H9 (cell line): ENCODE measurements at regions not wholly inside any gene's neighbourhood (a gene's known extent, or its start where the extent isn't known, plus 50 kb on each side); places are given as distances from the start of the nearest gene placed in this dataset.

Source experiments
- DNase-seq: peaks from one replicate; pipeline ENCODE4 v3.0.0-alpha.2; 2017
- H2AFZ ChIP-seq: one replicate; pipeline ENCODE4 v1.6.1; 2013; ENCODE audit warnings: mild to moderate bottlenecking, low read length, control low read depth, moderate library complexity
- H2AK5ac ChIP-seq: 2 replicates; pipeline ENCODE4 v1.6.1; 2013; ENCODE audit warnings: low read length, control low read depth, mixed read lengths; ENCODE audit not compliant: insufficient read length
- H2BK120ac ChIP-seq: one replicate; pipeline ENCODE4 v1.6.1; 2013; ENCODE audit warnings: low read depth, mild to moderate bottlenecking, low read length, control low read depth, inconsistent platforms; ENCODE audit not compliant: poor library complexity, severe bottlenecking
- H2BK12ac ChIP-seq: 2 replicates; pipeline ENCODE4 v1.6.1; 2013; ENCODE audit warnings: low read length, control low read depth, mixed read lengths, low read depth; ENCODE audit not compliant: insufficient read length
- H2BK15ac ChIP-seq: 2 replicates; pipeline ENCODE4 v1.6.1; 2013; ENCODE audit warnings: low read depth, low read length, control low read depth
- H2BK20ac ChIP-seq: one replicate; pipeline ENCODE4 v1.6.1; 2013; ENCODE audit warnings: low read depth, mild to moderate bottlenecking, low read length, control low read depth, inconsistent platforms; ENCODE audit not compliant: poor library complexity, severe bottlenecking
- H2BK5ac ChIP-seq: 2 replicates; pipeline ENCODE4 v1.6.1; 2013; ENCODE audit warnings: low read length, control low read depth, mixed read lengths; ENCODE audit not compliant: insufficient read length
- H3K14ac ChIP-seq: 2 replicates; pipeline ENCODE4 v1.6.1; 2013; ENCODE audit warnings: low read length, control low read depth; ENCODE audit not compliant: insufficient read depth
- H3K18ac ChIP-seq: 2 replicates; pipeline ENCODE4 v1.6.1; 2013; ENCODE audit warnings: low read depth, mild to moderate bottlenecking, mixed read lengths, low read length, control low read depth; ENCODE audit not compliant: insufficient read length
- H3K23ac ChIP-seq: 2 replicates; pipeline ENCODE4 v1.6.1; 2013; ENCODE audit warnings: low read length, control low read depth, mixed read lengths, low read depth; ENCODE audit not compliant: insufficient read length
- H3K23me2 ChIP-seq: 2 replicates; pipeline ENCODE4 v1.6.1; 2013; ENCODE audit warnings: low read depth, mild to moderate bottlenecking, mixed read lengths, low read length, control low read depth; ENCODE audit not compliant: insufficient read length, poor library complexity, severe bottlenecking
- H3K27ac ChIP-seq: 2 replicates; pipeline ENCODE4 v1.5.1; 2013; ENCODE audit warnings: low read length, control low read depth, mixed read lengths, low read depth; ENCODE audit not compliant: insufficient read length
- H3K27me3 ChIP-seq: 2 replicates; pipeline ENCODE4 v1.6.1; 2013; ENCODE audit warnings: low read length, control low read depth, inconsistent platforms; ENCODE audit not compliant: insufficient read depth
- H3K4ac ChIP-seq: 2 replicates; pipeline ENCODE4 v1.6.1; 2013; ENCODE audit warnings: low read depth, mild to moderate bottlenecking, control low read depth, inconsistent platforms, low read length, moderate library complexity
- H3K4me1 ChIP-seq: 2 replicates; pipeline ENCODE4 v1.6.1; 2013; ENCODE audit warnings: low read length, control low read depth, inconsistent platforms; ENCODE audit not compliant: insufficient read depth
- H3K4me2 ChIP-seq: 2 replicates; pipeline ENCODE4 v1.6.1; 2013; ENCODE audit warnings: low read length, control low read depth, mixed read lengths; ENCODE audit not compliant: insufficient read length, insufficient read depth
- H3K56ac ChIP-seq: 2 replicates; pipeline ENCODE4 v1.6.1; 2013; ENCODE audit warnings: low read depth, mild to moderate bottlenecking, mixed read lengths, low read length, control low read depth; ENCODE audit not compliant: insufficient read length
- H3K79me1 ChIP-seq: 2 replicates; pipeline ENCODE4 v1.6.1; 2013; ENCODE audit warnings: low read depth, mild to moderate bottlenecking, moderate library complexity, low read length, control low read depth, inconsistent platforms; ENCODE audit not compliant: insufficient read depth, poor library complexity, severe bottlenecking
- H3K79me2 ChIP-seq: 2 replicates; pipeline ENCODE4 v1.6.1; 2013; ENCODE audit warnings: low read length, control low read depth, inconsistent platforms; ENCODE audit not compliant: insufficient read depth
- H3K9ac ChIP-seq: 2 replicates; pipeline ENCODE4 v1.6.1; 2013; ENCODE audit warnings: low read length, control low read depth, mixed read lengths; ENCODE audit not compliant: insufficient read length; ENCODE audit errors: extremely low read depth
- H3K9me3 ChIP-seq: one replicate; pipeline ENCODE4 v1.6.1; 2013; ENCODE audit warnings: low read depth, low read length, inconsistent platforms; ENCODE audit not compliant: control insufficient read depth
- H3T11ph ChIP-seq: one replicate; pipeline ENCODE4 v1.6.1; 2013; ENCODE audit warnings: mild to moderate bottlenecking, low read length, control low read depth, inconsistent platforms
- H4K20me1 ChIP-seq: one replicate; pipeline ENCODE4 v1.6.1; 2013; ENCODE audit not compliant: control insufficient read depth, insufficient read length, insufficient read depth
- H4K5ac ChIP-seq: 2 replicates; pipeline ENCODE4 v1.6.1; 2013; ENCODE audit warnings: low read depth, mild to moderate bottlenecking, mixed read lengths, low read length, control low read depth; ENCODE audit not compliant: insufficient read length
- H4K8ac ChIP-seq: replicated peaks from 2 replicates; pipeline ENCODE4 v1.6.1; 2013; ENCODE audit warnings: low read length, control low read depth, mixed read lengths, low read depth; ENCODE audit not compliant: insufficient read length
- H4K91ac ChIP-seq: 2 replicates; pipeline ENCODE4 v1.6.1; 2013; ENCODE audit warnings: low read depth, mild to moderate bottlenecking, moderate library complexity, mixed read lengths, low read length, control low read depth; ENCODE audit not compliant: insufficient read length
- H3K27ac Mint-ChIP-seq, 3 experiments: 2 replicates in 2 of 3; 3 replicates in 1 of 3; pipeline ENCODE4 v1.8.0; 2020 to 2021; ENCODE audit warnings: mixed read lengths in 3 of 3, mild to moderate bottlenecking in 1 of 3, moderate library complexity in 1 of 3
- H3K27me3 Mint-ChIP-seq: 2 replicates; pipeline ENCODE4 v1.8.0; 2021; ENCODE audit warnings: low read depth, mild to moderate bottlenecking, moderate library complexity, mixed read lengths
- H3K36me3 Mint-ChIP-seq, 3 experiments: 2 replicates in 2 of 3; 3 replicates in 1 of 3; pipeline ENCODE4 v1.8.0; 2020 to 2021; ENCODE audit warnings: low read depth in 3 of 3, mixed read lengths in 3 of 3; ENCODE audit not compliant: insufficient read depth in 1 of 3
- H3K4me1 Mint-ChIP-seq, 2 experiments: 2 replicates each; pipeline ENCODE4 v1.8.0; 2020; ENCODE audit warnings: mixed read lengths in 2 of 2
- H3K4me3 Mint-ChIP-seq, 2 experiments: 2 replicates in 1 of 2; 3 replicates in 1 of 2; pipeline ENCODE4 v1.8.0; 2020 to 2021; ENCODE audit warnings: mild to moderate bottlenecking in 2 of 2, mixed read lengths in 2 of 2, moderate library complexity in 1 of 2
- H3K9me3 Mint-ChIP-seq, 2 experiments: 2 replicates in 1 of 2; 3 replicates in 1 of 2; pipeline ENCODE4 v1.8.0; 2020; ENCODE audit warnings: mild to moderate bottlenecking in 2 of 2, mixed read lengths in 2 of 2, moderate library complexity in 1 of 2
- WGBS: extraction: QIAGEN DNeasy Blood & Tissue Kit; methylation state at CpG from one replicate; pipeline ENCODE4 v1.1.7; 2013; ENCODE audit warnings: missing lambda C conversion rate, low lambda C conversion rate, mixed read lengths; ENCODE audit not compliant: insufficient read length; ENCODE audit errors: extremely low coverage; 5-methylcytosine and 5-hydroxymethylcytosine counted together
- TF ChIP-seq, protein P1 (sequence below): fragments of 200-600 bp; sonication (generic); conservative IDR thresholded peaks from 3 replicates; pipeline ENCODE4 v1.8.0; 2021; ENCODE audit warnings: antibody characterized with exemption, mild to moderate bottlenecking

DNA sequence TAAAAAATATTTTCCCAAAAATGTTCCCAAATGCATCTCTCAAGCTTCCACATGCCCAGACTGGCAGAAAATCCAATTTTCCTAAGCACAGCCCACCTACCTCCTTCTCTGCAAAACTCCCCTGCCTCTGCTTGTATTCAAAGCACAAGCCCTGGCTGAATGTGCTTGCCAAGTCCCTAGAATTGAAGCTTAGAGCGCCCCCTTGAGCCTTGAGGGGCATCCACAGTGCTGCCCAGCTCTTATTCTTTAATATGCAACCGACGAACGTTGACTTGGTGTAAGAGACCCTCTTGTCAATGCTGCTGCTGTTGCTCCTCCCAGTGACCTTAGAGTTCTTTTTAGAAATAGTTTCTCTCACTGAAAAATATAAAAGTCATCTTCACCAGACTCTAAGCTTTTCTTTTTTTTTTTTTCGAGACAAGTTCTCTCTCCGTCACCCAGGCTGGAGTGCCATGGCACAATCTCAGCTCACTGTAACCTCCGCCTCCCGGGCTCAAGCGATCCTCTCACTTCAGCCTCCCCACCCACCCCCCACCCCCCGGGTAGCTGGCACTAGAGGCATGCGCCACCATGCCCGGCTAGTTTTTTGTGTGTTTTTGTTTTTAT, 63.5 kb upstream of the CAPRIN1 start:
- no peaks in the 10 kb centered on the region for H3K27me3 ChIP-seq
- H3K4me2 ChIP-seq: no peak overlapping the region

More for the DNA sequence above, 63.5 kb upstream of the CAPRIN1 start:
- no peak overlapping the region for H2AFZ ChIP-seq
- DNase-seq: peak; percentile 78
- H3K23me2 ChIP-seq: no peaks in the 10 kb centered on the region
- H3K27ac Mint-ChIP-seq: no peak overlapping the region
- H2BK5ac ChIP-seq: no peak overlapping the region
- no peaks in the 10 kb centered on the region for H4K20me1 ChIP-seq
- no peak overlapping the region for H2BK120ac ChIP-seq
- H3K56ac ChIP-seq: no peak overlapping the region
- no peak overlapping the region for H3K4ac ChIP-seq
- no peak overlapping the region for H2AK5ac ChIP-seq
- H3K14ac ChIP-seq: no peak overlapping the region
- H3K18ac ChIP-seq: no peak overlapping the region
- no peak overlapping the region for H3K23ac ChIP-seq
- no peak overlapping the region for H3K9ac ChIP-seq
- no peak overlapping the region for H3K4me3 Mint-ChIP-seq
- no peak overlapping the region for H4K91ac ChIP-seq
- no peaks in the 10 kb centered on the region; the same call in none of the 2 replicates for H3K27me3 Mint-ChIP-seq
- H2BK15ac ChIP-seq: no peak overlapping the region
- no peak overlapping the region for H2BK20ac ChIP-seq
- H3K79me2 ChIP-seq: no peaks in the 10 kb centered on the region
- no peak overlapping the region for H3T11ph ChIP-seq
- H3K36me3 Mint-ChIP-seq: no peaks in the 10 kb centered on the region; a peak in 1 of 7 replicates
- TF ChIP-seq, protein P1, sequence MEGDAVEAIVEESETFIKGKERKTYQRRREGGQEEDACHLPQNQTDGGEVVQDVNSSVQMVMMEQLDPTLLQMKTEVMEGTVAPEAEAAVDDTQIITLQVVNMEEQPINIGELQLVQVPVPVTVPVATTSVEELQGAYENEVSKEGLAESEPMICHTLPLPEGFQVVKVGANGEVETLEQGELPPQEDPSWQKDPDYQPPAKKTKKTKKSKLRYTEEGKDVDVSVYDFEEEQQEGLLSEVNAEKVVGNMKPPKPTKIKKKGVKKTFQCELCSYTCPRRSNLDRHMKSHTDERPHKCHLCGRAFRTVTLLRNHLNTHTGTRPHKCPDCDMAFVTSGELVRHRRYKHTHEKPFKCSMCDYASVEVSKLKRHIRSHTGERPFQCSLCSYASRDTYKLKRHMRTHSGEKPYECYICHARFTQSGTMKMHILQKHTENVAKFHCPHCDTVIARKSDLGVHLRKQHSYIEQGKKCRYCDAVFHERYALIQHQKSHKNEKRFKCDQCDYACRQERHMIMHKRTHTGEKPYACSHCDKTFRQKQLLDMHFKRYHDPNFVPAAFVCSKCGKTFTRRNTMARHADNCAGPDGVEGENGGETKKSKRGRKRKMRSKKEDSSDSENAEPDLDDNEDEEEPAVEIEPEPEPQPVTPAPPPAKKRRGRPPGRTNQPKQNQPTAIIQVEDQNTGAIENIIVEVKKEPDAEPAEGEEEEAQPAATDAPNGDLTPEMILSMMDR: peak; percentile 93
- no CpG with 5 or more reads among the region's 12 CpGs for WGBS
- H3K4me1 Mint-ChIP-seq: peaks cover 4 to 5% of the 10 kb centered on the region in 2 experiments; a peak in 2 of 4 replicates
- no peak overlapping the region for H4K5ac ChIP-seq
- no peak overlapping the region for H2BK12ac ChIP-seq
- H3K9me3 Mint-ChIP-seq: peaks cover 15 to 17% of the 10 kb centered on the region in 2 experiments; a peak in 4 of 5 replicates
- H3K9me3 ChIP-seq: no peaks in the 10 kb centered on the region
- no peak overlapping the region for H4K8ac ChIP-seq
- H3K79me1 ChIP-seq: no peaks in the 10 kb centered on the region
- H3K4me1 ChIP-seq: no peaks in the 10 kb centered on the region
- no peak overlapping the region for H3K27ac ChIP-seq
